ENCODE measurements at regions not wholly inside any gene's neighbourhood (a gene's known extent, or its start where the extent isn't known, plus 50 kb on each side); places are given as distances from the start of the nearest gene placed in this dataset.

- no peak overlapping the region for H3K27ac ChIP-seq (ENCODE audit: low read depth in 2 of 2, low read length in 2 of 2)
- no peaks in the 10 kb centered on the region for H3K36me3 ChIP-seq (ENCODE audit: control insufficient read depth in 2 of 2, insufficient read depth in 2 of 2, low read length in 2 of 2)
- H3K4me1 ChIP-seq (ENCODE audit: control insufficient read depth in 2 of 2, insufficient read depth in 2 of 2, low read length in 2 of 2) = no peaks in the 10 kb centered on the region
- H3K9me3 ChIP-seq (ENCODE audit: control insufficient read depth in 2 of 2, low read length in 2 of 2) = no peaks in the 10 kb centered on the region
- no peak overlapping the region for H3K9ac ChIP-seq (ENCODE audit: low read depth in 1 of 2, low read length in 2 of 2)
- no peaks in the 10 kb centered on the region for H3K27me3 ChIP-seq (ENCODE audit: control insufficient read depth in 2 of 2, insufficient read depth in 2 of 2, low read length in 2 of 2)
- no peak overlapping the region for H3K4me3 ChIP-seq (ENCODE audit: low read length in 2 of 2)
Measured at GRCh38 chr13:43983373-43983772, 103.7 kb downstream of the LACC1 start.

- Histone ChIP-seq H3K27ac (ENCODE audit: low read depth in 2 of 2, low read length in 2 of 2) (no peak overlapping the region), H3K4me3 (ENCODE audit: low read length in 2 of 2) (no peak overlapping the region), H3K4me1 (ENCODE audit: control insufficient read depth in 2 of 2, insufficient read depth in 2 of 2, low read length in 2 of 2) (no peaks in the 10 kb centered on the region), H3K9ac (ENCODE audit: low read depth in 1 of 2, low read length in 2 of 2) (no peak overlapping the region), H3K9me3 (ENCODE audit: control insufficient read depth in 2 of 2, low read length in 2 of 2) (no peaks in the 10 kb centered on the region), H3K27me3 (ENCODE audit: control insufficient read depth in 2 of 2, insufficient read depth in 2 of 2, low read length in 2 of 2) (no peaks in the 10 kb centered on the region), H3K36me3 (ENCODE audit: control insufficient read depth in 2 of 2, insufficient read depth in 2 of 2, low read length in 2 of 2) (no peaks in the 10 kb centered on the region)
Measured at GRCh38 chr13:43984292-43984691, 104.6 kb downstream of the LACC1 start.

- no peaks in the 10 kb centered on the region for H3K27me3 ChIP-seq (ENCODE audit: control insufficient read depth in 2 of 2, insufficient read depth in 2 of 2, low read length in 2 of 2)
- no peaks in the 10 kb centered on the region for H3K9me3 ChIP-seq (ENCODE audit: control insufficient read depth in 2 of 2, low read length in 2 of 2)
- no peaks in the 10 kb centered on the region for H3K4me1 ChIP-seq (ENCODE audit: control insufficient read depth in 2 of 2, insufficient read depth in 2 of 2, low read length in 2 of 2)
- H3K27ac ChIP-seq (ENCODE audit: low read depth in 2 of 2, low read length in 2 of 2) = no peak overlapping the region
- no peaks in the 10 kb centered on the region for H3K36me3 ChIP-seq (ENCODE audit: control insufficient read depth in 2 of 2, insufficient read depth in 2 of 2, low read length in 2 of 2)
- H3K9ac ChIP-seq (ENCODE audit: low read depth in 1 of 2, low read length in 2 of 2) = no peak overlapping the region
- H3K4me3 ChIP-seq (ENCODE audit: low read length in 2 of 2) = no peak overlapping the region
Measured at GRCh38 chr13:43985422-43986072, 105.8 kb downstream of the LACC1 start.

DNA sequence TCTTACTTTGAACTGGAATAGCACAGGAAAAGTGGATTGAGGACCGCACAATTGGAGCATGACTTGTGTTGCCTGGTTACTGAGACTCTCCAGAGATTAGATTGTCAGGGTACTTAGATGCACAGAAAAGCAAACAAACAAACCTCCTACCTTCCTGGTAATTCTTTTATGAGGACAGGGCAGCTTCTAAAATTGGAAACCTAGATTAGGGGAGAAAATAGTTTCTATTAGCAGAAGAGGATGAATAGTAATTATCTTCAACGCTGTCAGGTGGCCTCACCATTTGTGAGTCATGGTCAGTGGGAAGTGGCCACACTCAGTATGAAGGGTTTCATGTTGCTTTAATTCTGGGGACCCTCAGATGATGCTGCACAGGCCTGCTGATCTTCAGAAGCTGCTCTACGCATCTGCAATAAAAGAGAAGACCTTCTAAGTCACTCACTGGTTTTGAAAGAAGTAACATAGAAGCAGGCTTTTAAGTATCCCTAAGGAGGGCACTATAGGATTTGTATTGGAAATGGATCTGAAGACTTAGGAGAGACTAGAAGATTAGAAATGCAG is 106.8 kb downstream of the LACC1 start:
- no peaks in the 10 kb centered on the region for H3K36me3 ChIP-seq (ENCODE audit: control insufficient read depth in 2 of 2, insufficient read depth in 2 of 2, low read length in 2 of 2)
- no peak overlapping the region for H3K4me3 ChIP-seq (ENCODE audit: low read length in 2 of 2)
- H3K9me3 ChIP-seq (ENCODE audit: control insufficient read depth in 2 of 2, low read length in 2 of 2) = no peaks in the 10 kb centered on the region
- H3K9ac ChIP-seq (ENCODE audit: low read depth in 1 of 2, low read length in 2 of 2) = no peak overlapping the region
- H3K27ac ChIP-seq (ENCODE audit: low read depth in 2 of 2, low read length in 2 of 2) = no peak overlapping the region
- no peaks in the 10 kb centered on the region for H3K4me1 ChIP-seq (ENCODE audit: control insufficient read depth in 2 of 2, insufficient read depth in 2 of 2, low read length in 2 of 2)
- H3K27me3 ChIP-seq (ENCODE audit: control insufficient read depth in 2 of 2, insufficient read depth in 2 of 2, low read length in 2 of 2) = no peaks in the 10 kb centered on the region

DNA sequence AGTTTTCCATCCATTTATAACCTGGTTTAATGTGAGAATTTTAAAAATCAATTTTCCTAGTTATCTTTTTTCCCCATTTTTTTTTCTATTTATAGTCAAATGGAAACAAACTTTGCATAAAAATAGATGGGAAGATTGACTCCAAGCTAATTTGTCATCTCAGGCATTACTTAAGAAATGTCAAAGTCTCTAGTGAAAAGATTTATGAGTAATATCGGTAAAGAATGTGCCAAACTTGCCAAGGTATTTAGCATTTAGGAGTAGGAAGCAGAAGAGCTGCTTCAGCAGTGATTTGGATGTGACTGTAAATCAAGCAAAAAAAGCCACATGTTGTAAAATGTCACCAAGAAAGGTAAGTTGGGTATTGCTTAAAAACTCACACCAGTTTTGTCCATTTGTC is 108.6 kb downstream of the LACC1 start:
- Histone ChIP-seq H3K4me3 (ENCODE audit: low read length in 2 of 2) (no peak overlapping the region), H3K27ac (ENCODE audit: low read depth in 2 of 2, low read length in 2 of 2) (no peak overlapping the region), H3K4me1 (ENCODE audit: control insufficient read depth in 2 of 2, insufficient read depth in 2 of 2, low read length in 2 of 2) (no peaks in the 10 kb centered on the region), H3K36me3 (ENCODE audit: control insufficient read depth in 2 of 2, insufficient read depth in 2 of 2, low read length in 2 of 2) (no peaks in the 10 kb centered on the region), H3K9me3 (ENCODE audit: control insufficient read depth in 2 of 2, low read length in 2 of 2) (no peaks in the 10 kb centered on the region), H3K9ac (ENCODE audit: low read depth in 1 of 2, low read length in 2 of 2) (no peak overlapping the region), H3K27me3 (ENCODE audit: control insufficient read depth in 2 of 2, insufficient read depth in 2 of 2, low read length in 2 of 2) (no peaks in the 10 kb centered on the region)

GRCh38 chr13:43990021-43990420 is 110.3 kb downstream of the LACC1 start:
- Histone ChIP-seq H3K4me3 (ENCODE audit: low read length in 2 of 2) (no peak overlapping the region), H3K9ac (ENCODE audit: low read depth in 1 of 2, low read length in 2 of 2) (no peak overlapping the region), H3K27me3 (ENCODE audit: control insufficient read depth in 2 of 2, insufficient read depth in 2 of 2, low read length in 2 of 2) (no peaks in the 10 kb centered on the region), H3K27ac (ENCODE audit: low read depth in 2 of 2, low read length in 2 of 2) (no peak overlapping the region), H3K36me3 (ENCODE audit: control insufficient read depth in 2 of 2, insufficient read depth in 2 of 2, low read length in 2 of 2) (no peaks in the 10 kb centered on the region), H3K4me1 (ENCODE audit: control insufficient read depth in 2 of 2, insufficient read depth in 2 of 2, low read length in 2 of 2) (no peaks in the 10 kb centered on the region), H3K9me3 (ENCODE audit: control insufficient read depth in 2 of 2, low read length in 2 of 2) (peaks cover 0 to 3% of the 10 kb centered on the region in 2 donors)

DNA sequence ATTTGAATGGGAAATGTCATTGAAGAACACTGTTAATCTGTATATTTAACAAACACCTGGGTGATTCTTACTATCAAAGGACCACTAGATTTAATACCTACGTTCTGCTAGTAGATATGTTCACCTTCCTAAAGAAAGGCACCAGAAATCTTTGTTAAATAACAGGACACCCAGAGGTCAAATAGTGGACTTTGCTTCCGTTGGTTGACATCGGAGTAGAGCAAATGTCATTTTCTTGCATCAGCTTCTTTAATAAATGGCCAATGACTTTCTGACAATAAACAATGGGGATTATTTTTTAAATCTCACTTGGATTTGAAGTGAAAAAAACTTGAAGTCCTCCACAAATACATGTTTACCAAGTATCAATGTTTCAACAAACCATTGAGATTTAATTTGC is 111.1 kb downstream of the LACC1 start:
- peaks cover 0 to 3% of the 10 kb centered on the region in 2 donors for H3K9me3 ChIP-seq (ENCODE audit: control insufficient read depth in 2 of 2, low read length in 2 of 2)
- no peak overlapping the region for H3K4me3 ChIP-seq (ENCODE audit: low read length in 2 of 2)
- H3K9ac ChIP-seq (ENCODE audit: low read depth in 1 of 2, low read length in 2 of 2) = no peak overlapping the region
- no peak overlapping the region for H3K27ac ChIP-seq (ENCODE audit: low read depth in 2 of 2, low read length in 2 of 2)
- H3K36me3 ChIP-seq (ENCODE audit: control insufficient read depth in 2 of 2, insufficient read depth in 2 of 2, low read length in 2 of 2) = no peaks in the 10 kb centered on the region
- H3K4me1 ChIP-seq (ENCODE audit: control insufficient read depth in 2 of 2, insufficient read depth in 2 of 2, low read length in 2 of 2) = no peaks in the 10 kb centered on the region
- H3K27me3 ChIP-seq (ENCODE audit: control insufficient read depth in 2 of 2, insufficient read depth in 2 of 2, low read length in 2 of 2) = no peaks in the 10 kb centered on the region

GRCh38 chr13:43991773-43992201 is 112.1 kb downstream of the LACC1 start:
- Histone ChIP-seq H3K27me3 (ENCODE audit: control insufficient read depth in 2 of 2, insufficient read depth in 2 of 2, low read length in 2 of 2) (no peaks in the 10 kb centered on the region), H3K4me3 (ENCODE audit: low read length in 2 of 2) (no peak overlapping the region), H3K27ac (ENCODE audit: low read depth in 2 of 2, low read length in 2 of 2) (no peak overlapping the region), H3K9ac (ENCODE audit: low read depth in 1 of 2, low read length in 2 of 2) (no peak overlapping the region), H3K9me3 (ENCODE audit: control insufficient read depth in 2 of 2, low read length in 2 of 2) (peaks cover 0 to 3% of the 10 kb centered on the region in 2 donors), H3K4me1 (ENCODE audit: control insufficient read depth in 2 of 2, insufficient read depth in 2 of 2, low read length in 2 of 2) (no peaks in the 10 kb centered on the region), H3K36me3 (ENCODE audit: control insufficient read depth in 2 of 2, insufficient read depth in 2 of 2, low read length in 2 of 2) (no peaks in the 10 kb centered on the region)

GRCh38 chr13:43992211-43992610 is 112.5 kb downstream of the LACC1 start:
- Histone ChIP-seq H3K9ac (ENCODE audit: low read depth in 1 of 2, low read length in 2 of 2) (no peak overlapping the region), H3K27me3 (ENCODE audit: control insufficient read depth in 2 of 2, insufficient read depth in 2 of 2, low read length in 2 of 2) (no peaks in the 10 kb centered on the region), H3K4me1 (ENCODE audit: control insufficient read depth in 2 of 2, insufficient read depth in 2 of 2, low read length in 2 of 2) (no peaks in the 10 kb centered on the region), H3K9me3 (ENCODE audit: control insufficient read depth in 2 of 2, low read length in 2 of 2) (peaks cover 0 to 3% of the 10 kb centered on the region in 2 donors), H3K4me3 (ENCODE audit: low read length in 2 of 2) (no peak overlapping the region), H3K36me3 (ENCODE audit: control insufficient read depth in 2 of 2, insufficient read depth in 2 of 2, low read length in 2 of 2) (no peaks in the 10 kb centered on the region), H3K27ac (ENCODE audit: low read depth in 2 of 2, low read length in 2 of 2) (no peak overlapping the region)

DNA sequence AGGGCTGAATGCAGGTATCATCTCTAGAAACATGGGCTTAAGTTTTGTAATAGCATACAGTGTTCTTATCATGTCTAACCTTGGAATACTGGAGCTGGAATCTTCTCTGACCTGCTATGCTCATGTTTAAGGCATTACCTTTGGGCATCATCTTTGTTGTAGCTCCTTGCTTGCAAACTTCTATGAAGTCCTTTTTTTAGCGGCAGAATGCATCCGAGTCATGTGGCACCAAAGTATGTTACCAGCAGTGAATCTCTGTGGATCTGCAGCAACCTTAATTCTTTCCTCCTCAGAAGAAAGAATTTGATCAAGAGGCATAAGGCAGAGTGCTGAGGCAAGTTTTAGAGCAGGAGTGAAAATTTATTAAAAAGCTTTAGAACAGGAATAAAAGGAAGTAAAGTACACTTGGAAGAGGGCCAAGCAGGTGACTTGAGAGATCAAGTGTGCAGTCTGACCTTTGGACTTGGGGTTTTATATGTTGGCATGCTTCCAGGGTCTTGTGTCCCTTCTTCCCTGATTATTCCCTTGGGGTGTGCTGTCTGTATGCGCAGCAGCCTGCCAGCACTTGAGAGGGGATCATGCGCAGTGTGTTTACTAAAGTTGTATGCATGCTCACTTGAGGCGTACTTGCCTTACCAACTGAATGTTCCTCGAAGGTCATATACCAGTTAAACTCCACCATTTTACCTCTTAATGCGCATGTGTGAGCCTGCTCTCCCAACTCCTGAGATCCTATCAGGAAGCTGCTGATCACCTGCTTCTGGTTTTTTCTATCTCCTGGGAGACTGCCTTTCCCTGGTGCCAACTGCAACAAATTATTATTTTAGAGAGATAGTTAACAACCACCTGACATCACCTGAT is 115.5 kb downstream of the LACC1 start:
- H3K27me3 ChIP-seq (ENCODE audit: control insufficient read depth in 2 of 2, insufficient read depth in 2 of 2, low read length in 2 of 2) = no peaks in the 10 kb centered on the region

More for the DNA sequence above, 115.5 kb downstream of the LACC1 start:
- H3K9ac ChIP-seq (ENCODE audit: low read depth in 1 of 2, low read length in 2 of 2) = no peak overlapping the region
- no peaks in the 10 kb centered on the region for H3K36me3 ChIP-seq (ENCODE audit: control insufficient read depth in 2 of 2, insufficient read depth in 2 of 2, low read length in 2 of 2)
- no peak overlapping the region for H3K4me3 ChIP-seq (ENCODE audit: low read length in 2 of 2)
- H3K27ac ChIP-seq (ENCODE audit: low read depth in 2 of 2, low read length in 2 of 2) = no peak overlapping the region
- H3K9me3 ChIP-seq (ENCODE audit: control insufficient read depth in 2 of 2, low read length in 2 of 2) = peaks cover 0 to 3% of the 10 kb centered on the region in 2 donors
- H3K4me1 ChIP-seq (ENCODE audit: control insufficient read depth in 2 of 2, insufficient read depth in 2 of 2, low read length in 2 of 2) = no peaks in the 10 kb centered on the region
